Lung (tissue), 11 donors: ENCODE measurements at regions not wholly inside any gene's neighbourhood (a gene's known extent, or its start where the extent isn't known, plus 50 kb on each side); places are given as distances from the start of the nearest gene placed in this dataset.

Source experiments
- ATAC-seq: fragments of 200-7000 bp; cut with Tn5 transposase; one replicate; pipeline ENCODE4 v1.9.1; 2020; ENCODE audit warnings: moderate number of reproducible peaks; ENCODE audit not compliant: insufficient read depth, low FRiP score
- DNase-seq, 3 donors: peaks; one replicate each; pipeline ENCODE4 v3.0.0-alpha.2; 2013 to 2017
- H3K27ac ChIP-seq, 2 donors: one replicate each; pipeline ENCODE4 v1.5.1; 2013; ENCODE audit warnings: mild to moderate bottlenecking in 2 of 2, moderate library complexity in 2 of 2, control low read depth in 1 of 2, inconsistent platforms in 1 of 2, low read depth in 1 of 2, low read length in 1 of 2
- H3K27me3 ChIP-seq, 3 donors: one replicate each; pipeline ENCODE4 v1.5.1; 2013; ENCODE audit warnings: low read length in 2 of 3; ENCODE audit not compliant: control insufficient read depth in 3 of 3, insufficient read depth in 3 of 3
- H3K36me3 ChIP-seq, 4 donors: one replicate each; pipeline ENCODE4 v1.5.1; 2013; ENCODE audit warnings: low read length in 4 of 4, mild to moderate bottlenecking in 1 of 4, moderate library complexity in 1 of 4; ENCODE audit not compliant: control insufficient read depth in 4 of 4, insufficient read depth in 4 of 4
- H3K4me1 ChIP-seq, 5 donors: one replicate each; pipeline ENCODE4 v1.5.1; 2013; ENCODE audit warnings: low read length in 5 of 5, mild to moderate bottlenecking in 2 of 5, moderate library complexity in 1 of 5; ENCODE audit not compliant: control insufficient read depth in 5 of 5, insufficient read depth in 5 of 5
- H3K4me3 ChIP-seq: one replicate; pipeline ENCODE4 v1.5.1; 2013; ENCODE audit warnings: mild to moderate bottlenecking, control low read depth, moderate library complexity
- H3K9ac ChIP-seq, 2 donors: one replicate each; pipeline ENCODE4 v1.5.1; 2013; ENCODE audit warnings: low read length in 2 of 2, control low read depth in 1 of 2; ENCODE audit not compliant: insufficient read depth in 1 of 2
- H3K9me3 ChIP-seq, 4 donors: one replicate each; pipeline ENCODE4 v1.5.1; 2013; ENCODE audit warnings: low read length in 3 of 4, mild to moderate bottlenecking in 1 of 4, moderate library complexity in 1 of 4; ENCODE audit not compliant: control insufficient read depth in 4 of 4, insufficient read depth in 3 of 4
- WGBS, 2 donors: extraction: QIAGEN DNeasy Blood & Tissue Kit; methylation state at CpG; one replicate each; pipeline ENCODE4 v1.1.7; 2013; 5-methylcytosine and 5-hydroxymethylcytosine counted together
- TF ChIP-seq, protein P1 (sequence below): IDR thresholded peaks from 2 replicates; pipeline ENCODE4 v1.5.1; 2012; ENCODE audit warnings: mild to moderate bottlenecking; ENCODE audit errors: control extremely low read depth, extremely low read depth
- donor health status: control.
- donor health status: control.
- donor health status: Bipolar disorder and iron deficiency.
- donor health status: healthy.
- donor health status: DM: yes; HTN: yes; CAD: no.

GRCh38 chr5:38648703-38649291 lies 92.4 kb upstream of the LIFR start:
- Histone ChIP-seq H3K4me3 (no peak overlapping the region), H3K27ac (no peak overlapping the region), H3K9ac (no peak overlapping the region), H3K9me3 (no peaks in the 10 kb centered on the region), H3K27me3 (no peaks in the 10 kb centered on the region), H3K4me1 (peaks cover 0 to 4% (median 0%) of the 10 kb centered on the region in 5 donors), H3K36me3 (no peaks in the 10 kb centered on the region)
- WGBS, 2 donors = 63 to 77% methylated on average over 3 of the region's 3 CpGs
- DNase-seq = no peak
- ATAC-seq = no peak
- TF ChIP-seq, protein P1, sequence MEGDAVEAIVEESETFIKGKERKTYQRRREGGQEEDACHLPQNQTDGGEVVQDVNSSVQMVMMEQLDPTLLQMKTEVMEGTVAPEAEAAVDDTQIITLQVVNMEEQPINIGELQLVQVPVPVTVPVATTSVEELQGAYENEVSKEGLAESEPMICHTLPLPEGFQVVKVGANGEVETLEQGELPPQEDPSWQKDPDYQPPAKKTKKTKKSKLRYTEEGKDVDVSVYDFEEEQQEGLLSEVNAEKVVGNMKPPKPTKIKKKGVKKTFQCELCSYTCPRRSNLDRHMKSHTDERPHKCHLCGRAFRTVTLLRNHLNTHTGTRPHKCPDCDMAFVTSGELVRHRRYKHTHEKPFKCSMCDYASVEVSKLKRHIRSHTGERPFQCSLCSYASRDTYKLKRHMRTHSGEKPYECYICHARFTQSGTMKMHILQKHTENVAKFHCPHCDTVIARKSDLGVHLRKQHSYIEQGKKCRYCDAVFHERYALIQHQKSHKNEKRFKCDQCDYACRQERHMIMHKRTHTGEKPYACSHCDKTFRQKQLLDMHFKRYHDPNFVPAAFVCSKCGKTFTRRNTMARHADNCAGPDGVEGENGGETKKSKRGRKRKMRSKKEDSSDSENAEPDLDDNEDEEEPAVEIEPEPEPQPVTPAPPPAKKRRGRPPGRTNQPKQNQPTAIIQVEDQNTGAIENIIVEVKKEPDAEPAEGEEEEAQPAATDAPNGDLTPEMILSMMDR = no peak

GRCh38 chr5:38650540-38650939 lies 94.1 kb upstream of the LIFR start:
- TF ChIP-seq, protein P1 = no peak
- ATAC-seq (no peak), DNase-seq (no peak)
- Histone ChIP-seq H3K4me1 (peaks cover 0 to 4% (median 0%) of the 10 kb centered on the region in 5 donors), H3K9ac (no peak overlapping the region), H3K27me3 (no peaks in the 10 kb centered on the region), H3K36me3 (no peaks in the 10 kb centered on the region), H3K4me3 (no peak overlapping the region), H3K9me3 (no peaks in the 10 kb centered on the region), H3K27ac (no peak overlapping the region)
- WGBS, 2 donors = 19 to 25% methylated on average over 7 of the region's 7 CpGs

DNA sequence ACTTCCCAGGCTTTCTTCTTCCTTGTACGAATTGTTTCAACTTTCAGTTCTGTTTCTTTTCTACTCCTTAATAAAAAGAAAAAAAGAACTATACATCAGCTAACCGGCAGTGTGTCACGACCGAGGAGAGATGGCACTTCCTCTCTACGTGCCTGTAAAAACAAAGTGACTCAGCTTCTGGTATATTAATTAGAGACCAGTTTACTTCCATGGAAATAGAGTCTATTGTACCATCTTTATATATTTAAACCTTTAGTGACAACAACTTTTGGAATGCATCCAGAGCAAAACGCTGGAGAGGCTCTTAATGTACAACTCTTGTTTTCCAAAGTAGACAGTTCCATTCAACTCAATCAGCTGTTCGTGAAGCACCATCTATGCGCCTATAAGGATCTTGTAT lies 94.5 kb upstream of the LIFR start:
- peaks cover 0 to 4% (median 0%) of the 10 kb centered on the region in 5 donors for H3K4me1 ChIP-seq
- H3K27ac ChIP-seq = no peak overlapping the region
- 16 to 23% methylated on average over 8 of the region's 8 CpGs for WGBS, 2 donors
- TF ChIP-seq, protein P1 = no peak
- DNase-seq (peak in 2 of 3 donors; percentile 33 to 49), ATAC-seq (no peak)
- H3K36me3 ChIP-seq = no peaks in the 10 kb centered on the region
- H3K4me3 ChIP-seq = no peak overlapping the region
- H3K9ac ChIP-seq = no peak overlapping the region
- H3K27me3 ChIP-seq = no peaks in the 10 kb centered on the region
- H3K9me3 ChIP-seq = no peaks in the 10 kb centered on the region

DNA sequence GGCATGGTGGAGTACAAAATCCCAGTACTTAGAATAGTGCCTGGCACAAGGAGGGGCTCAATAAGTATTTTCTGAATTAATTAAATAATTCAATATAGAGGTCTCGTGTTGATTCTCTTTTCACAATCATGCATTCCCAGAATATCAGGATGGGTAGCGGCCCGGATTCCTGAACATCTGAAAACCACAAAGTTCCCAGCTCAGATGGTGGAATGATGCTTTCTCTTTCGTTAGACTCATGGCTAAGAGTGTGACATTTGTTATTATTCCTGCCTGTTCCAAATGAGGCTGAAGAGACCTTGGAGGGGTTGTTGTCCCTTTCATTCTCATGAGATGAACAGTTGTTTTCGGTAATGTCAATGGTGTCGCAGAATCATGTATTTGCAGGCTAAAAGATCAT lies 95.4 kb upstream of the LIFR start:
- H3K36me3 ChIP-seq = no peaks in the 10 kb centered on the region
- peaks cover 0 to 4% (median 0%) of the 10 kb centered on the region in 5 donors for H3K4me1 ChIP-seq
- no peak for ATAC-seq
- TF ChIP-seq, protein P1 = no peak
- H3K9me3 ChIP-seq = no peaks in the 10 kb centered on the region
- no peak overlapping the region for H3K4me3 ChIP-seq
- no peak for DNase-seq
- WGBS, 2 donors = 94% methylated on average over 6 of the region's 6 CpGs
- H3K27ac ChIP-seq = no peak overlapping the region
- no peak overlapping the region for H3K9ac ChIP-seq
- H3K27me3 ChIP-seq = no peaks in the 10 kb centered on the region
